Posterior cingulate gyrus (tissue), 11 donors: ENCODE measurements at regions not wholly inside any gene's neighbourhood (a gene's known extent, or its start where the extent isn't known, plus 50 kb on each side); places are given as distances from the start of the nearest gene placed in this dataset.

ENCODE experiments used
- DNase-seq, 10 donors: peaks; one replicate each; pipeline versions ENCODE4 v3.0.0 to v3.0.0-alpha.2; 2020 to 2021; ENCODE audit warnings: mixed read lengths in 3 of 10
- intact Hi-C: fragments of 100-400 bp; cut with DNase I; formaldehyde crosslinking; loops from one replicate; pipeline ENCODE4 v1.15.1; 2023

GRCh38 chr2:19238440-19239060, 119.9 kb downstream of the OSR1 start:
- intact Hi-C loops = no loop called here
- no peak for DNase-seq

DNA sequence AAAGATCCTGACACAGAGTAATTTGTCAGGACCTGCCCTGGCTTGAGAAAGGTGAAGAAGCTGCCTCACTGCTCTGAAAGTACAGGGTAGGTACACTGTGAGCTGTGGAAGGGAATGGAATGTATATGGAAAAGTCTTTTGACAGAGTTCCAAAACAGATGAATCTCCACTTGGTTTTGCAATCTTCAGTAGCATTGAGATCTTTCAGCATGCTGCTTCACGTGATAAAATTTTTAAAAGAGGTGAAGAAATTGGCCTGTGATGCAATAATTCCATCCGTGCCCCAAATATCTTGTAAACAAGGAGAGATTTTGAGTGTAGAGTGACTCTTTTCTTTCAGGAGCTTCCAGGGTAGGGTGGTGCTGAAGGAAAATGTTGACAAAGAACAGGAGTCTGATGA, 123.1 kb downstream of the OSR1 start:
- intact Hi-C loops = no loop called here
- no peak for DNase-seq

DNA sequence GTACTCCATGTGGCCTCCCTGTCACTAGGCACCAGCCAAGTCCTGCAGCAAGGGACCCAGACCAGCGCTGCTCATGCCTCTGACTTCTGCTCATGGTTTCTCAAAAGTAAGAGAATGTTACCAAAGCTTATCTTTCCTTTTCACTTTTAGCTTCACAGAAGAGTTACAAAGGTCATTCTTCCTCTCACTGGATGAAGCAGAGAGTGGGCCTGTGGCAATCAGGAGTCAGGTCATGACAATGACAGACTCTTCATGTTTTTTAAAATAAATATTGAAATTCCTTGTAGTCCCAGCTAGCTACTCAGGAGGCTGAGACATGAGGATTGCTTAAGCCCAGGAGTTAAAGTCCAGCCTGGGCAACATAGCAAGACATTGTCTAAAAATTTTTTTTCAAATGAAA, 126.1 kb downstream of the OSR1 start:
- intact Hi-C loops = no loop called here
- no peak for DNase-seq

GRCh38 chr2:19231625-19232024, 126.8 kb downstream of the OSR1 start:
- intact Hi-C loops = no loop called here
- DNase-seq = no peak

DNA sequence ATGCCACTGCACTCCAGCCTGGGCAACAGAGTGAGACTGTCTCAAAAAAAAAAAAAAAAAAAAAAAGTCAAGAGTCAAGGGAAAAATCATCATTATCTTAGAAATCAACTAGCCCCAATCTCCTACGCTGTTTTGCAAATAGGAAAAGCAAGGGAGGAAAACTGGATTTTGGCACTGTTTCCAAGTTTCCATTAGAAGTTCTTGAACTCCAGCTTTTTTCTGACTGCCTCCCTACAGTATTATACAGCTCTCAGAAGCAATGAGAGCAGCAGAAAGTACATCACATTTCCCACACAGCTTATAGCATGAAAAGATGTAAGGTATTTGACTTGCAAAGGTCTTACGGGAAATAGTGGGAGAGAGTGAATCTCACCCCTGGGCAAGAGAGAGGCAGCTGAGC, 127.8 kb downstream of the OSR1 start:
- intact Hi-C loops = no loop called here

GRCh38 chr2:19228715-19229114, 129.7 kb downstream of the OSR1 start:
- intact Hi-C loops = no loop called here
- no peak for DNase-seq

More for the DNA sequence above, 127.8 kb downstream of the OSR1 start:
- no peak for DNase-seq

DNA sequence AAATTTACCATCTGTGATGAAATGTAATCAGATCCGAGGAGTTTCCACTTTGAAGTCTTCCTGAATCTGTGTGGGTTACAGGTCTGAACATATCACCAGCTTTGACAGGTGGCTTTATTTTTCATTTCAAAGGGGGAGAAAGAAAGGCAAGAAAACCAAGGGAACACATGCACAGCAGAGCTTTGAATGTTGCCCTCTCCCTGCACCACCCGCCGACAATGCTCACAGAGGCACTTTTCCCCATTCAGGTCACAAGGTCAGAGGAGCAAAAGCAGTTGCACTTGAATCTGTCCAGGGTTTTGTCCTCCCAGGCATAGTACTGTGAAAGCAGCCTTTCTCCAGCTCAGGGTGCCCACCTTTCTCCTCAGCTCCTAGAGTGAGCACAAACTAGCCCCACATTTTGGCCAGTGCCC, 130.2 kb downstream of the OSR1 start:
- intact Hi-C loops = no loop called here
- DNase-seq = no peak

- DNase-seq = no peak
- intact Hi-C loops = no loop called here
Observed at GRCh38 chr2:19226871-19227270, 131.6 kb downstream of the OSR1 start.

GRCh38 chr2:19226386-19226785, 132.0 kb downstream of the OSR1 start:
- no peak for DNase-seq
- intact Hi-C loops = no loop called here

DNA sequence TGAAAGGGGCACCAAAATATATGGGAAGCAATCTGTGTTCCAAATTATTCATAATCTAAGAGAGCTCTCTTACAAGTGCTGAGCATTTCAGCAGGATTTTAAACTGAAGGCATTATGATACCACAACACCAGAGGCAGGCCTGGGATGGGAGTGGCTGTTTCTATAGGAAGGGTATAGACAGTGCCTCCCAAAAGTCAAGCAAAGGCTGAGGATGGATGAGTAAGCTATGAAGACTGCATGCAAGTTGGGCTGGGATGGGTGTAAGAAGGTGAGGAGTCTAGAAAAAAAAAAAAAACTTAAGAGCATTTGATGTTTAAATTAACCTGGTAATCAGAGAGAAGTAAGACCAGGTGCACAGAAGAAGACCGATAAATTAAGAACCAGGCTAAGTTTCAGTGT, 132.5 kb downstream of the OSR1 start:
- intact Hi-C loops = no loop called here
- DNase-seq = no peak

- no peak for DNase-seq
- intact Hi-C loops = no loop called here
Observed at GRCh38 chr2:19225126-19225525, 133.3 kb downstream of the OSR1 start.

DNA sequence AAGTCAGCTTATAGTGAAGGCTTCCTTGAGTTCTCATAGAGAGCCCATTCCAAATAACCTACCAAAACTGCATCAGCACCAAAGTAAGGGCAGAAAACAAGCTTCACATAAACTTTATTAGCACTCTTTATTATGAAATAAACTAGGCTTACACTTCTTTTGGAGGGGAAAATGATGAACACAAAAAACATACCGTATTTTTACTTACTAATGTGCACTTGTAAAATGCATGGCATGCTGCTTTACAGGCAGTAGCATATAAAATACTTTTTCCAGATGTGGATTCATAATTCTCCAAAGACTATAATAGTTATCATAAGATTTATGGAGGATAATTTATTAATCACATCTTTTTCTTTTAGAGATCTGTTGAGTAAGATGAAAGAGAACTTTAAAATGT, 133.9 kb downstream of the OSR1 start:
- intact Hi-C loops = no loop called here
- DNase-seq = no peak

DNA sequence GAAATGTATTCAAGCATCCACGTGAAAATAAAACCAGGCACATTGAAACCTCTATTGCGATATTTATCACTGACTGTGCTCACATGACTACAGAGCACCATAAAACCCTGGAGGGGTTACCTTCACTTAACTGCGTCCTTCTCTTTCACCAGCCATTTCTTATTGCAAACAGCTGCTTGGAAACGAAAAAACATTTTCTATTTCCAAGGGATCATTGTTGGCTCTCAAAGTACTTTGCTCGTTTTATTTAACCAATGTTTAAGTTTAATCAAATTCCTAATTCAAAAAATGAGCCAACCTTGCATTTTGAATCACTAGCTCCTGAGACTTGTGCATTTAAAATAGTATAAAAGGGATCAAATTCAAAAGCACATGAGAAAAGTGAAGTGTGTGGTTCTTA, 134.4 kb downstream of the OSR1 start:
- no peak for DNase-seq
- intact Hi-C loops = no loop called here

- DNase-seq = no peak
- intact Hi-C loops = no loop called here
Observed at GRCh38 chr2:19219060-19219459, 139.4 kb downstream of the OSR1 start.

DNA sequence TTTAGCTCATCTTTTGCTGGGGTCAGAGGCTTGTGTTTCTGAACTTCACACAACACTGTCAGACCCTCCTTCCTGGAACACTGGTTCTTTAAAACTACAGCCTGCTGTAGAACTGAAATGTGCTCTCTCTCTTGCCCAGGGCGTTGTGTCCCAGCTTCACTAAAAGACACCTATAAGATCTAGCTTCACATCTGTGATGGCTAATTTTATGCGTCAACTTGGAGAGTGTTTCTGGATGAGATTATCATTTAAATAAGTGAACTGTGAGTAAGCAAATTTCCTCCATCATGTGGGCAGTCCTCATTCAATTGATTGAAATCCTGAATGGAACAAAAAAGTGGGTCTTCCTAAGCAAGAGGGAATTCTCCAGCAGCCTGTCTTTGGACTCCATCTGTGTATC, 140.3 kb downstream of the OSR1 start:
- no peak for DNase-seq
- intact Hi-C loops = no loop called here

DNA sequence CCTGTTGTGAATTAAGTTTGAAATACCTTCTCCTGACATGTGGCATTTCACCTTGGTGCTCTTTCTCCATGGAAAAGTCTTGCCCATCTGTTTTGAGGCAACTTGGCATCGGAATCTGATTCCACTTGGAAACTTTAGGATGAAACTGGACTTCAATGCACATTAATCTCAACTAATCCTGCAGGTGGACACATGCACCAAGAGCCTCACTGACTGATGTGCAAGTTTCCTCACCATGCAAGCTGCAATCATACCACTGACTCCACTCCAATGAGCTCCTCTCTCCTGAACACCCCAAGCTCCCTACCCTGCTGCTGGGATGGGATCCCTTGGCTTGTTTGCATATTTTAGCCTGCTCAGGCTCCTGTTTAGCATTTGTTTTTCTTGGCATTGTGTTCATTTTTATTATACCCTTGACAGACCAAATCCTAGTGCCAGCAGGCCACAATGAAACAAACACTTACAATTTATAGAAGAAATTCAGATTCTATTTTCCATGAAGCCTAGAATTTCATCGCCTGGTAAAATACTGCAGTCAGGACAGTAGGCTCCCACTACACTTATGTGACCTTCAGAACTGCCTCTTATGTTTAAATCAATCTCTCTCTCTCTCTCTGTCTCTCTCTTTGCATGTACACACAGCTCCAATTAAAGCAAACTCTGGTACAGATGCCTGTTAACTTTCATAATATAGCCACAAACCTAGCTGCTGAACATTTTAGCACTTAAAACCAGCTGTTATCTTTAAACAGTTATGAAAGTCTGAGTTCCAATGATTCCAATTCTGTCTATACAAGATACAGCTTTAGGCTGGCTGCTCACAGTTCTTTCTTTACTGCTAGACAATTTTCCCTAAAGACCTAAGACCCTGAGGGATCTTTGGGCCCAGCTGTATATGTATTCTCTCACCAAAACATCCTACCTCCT, 141.5 kb downstream of the OSR1 start:
- no peak for DNase-seq
- intact Hi-C loops = no loop called here

- no peak for DNase-seq
- intact Hi-C loops = no loop called here
Observed at GRCh38 chr2:19216238-19216637, 142.2 kb downstream of the OSR1 start.

GRCh38 chr2:19214682-19215391, 143.6 kb downstream of the OSR1 start:
- intact Hi-C loops = no loop called here

DNA sequence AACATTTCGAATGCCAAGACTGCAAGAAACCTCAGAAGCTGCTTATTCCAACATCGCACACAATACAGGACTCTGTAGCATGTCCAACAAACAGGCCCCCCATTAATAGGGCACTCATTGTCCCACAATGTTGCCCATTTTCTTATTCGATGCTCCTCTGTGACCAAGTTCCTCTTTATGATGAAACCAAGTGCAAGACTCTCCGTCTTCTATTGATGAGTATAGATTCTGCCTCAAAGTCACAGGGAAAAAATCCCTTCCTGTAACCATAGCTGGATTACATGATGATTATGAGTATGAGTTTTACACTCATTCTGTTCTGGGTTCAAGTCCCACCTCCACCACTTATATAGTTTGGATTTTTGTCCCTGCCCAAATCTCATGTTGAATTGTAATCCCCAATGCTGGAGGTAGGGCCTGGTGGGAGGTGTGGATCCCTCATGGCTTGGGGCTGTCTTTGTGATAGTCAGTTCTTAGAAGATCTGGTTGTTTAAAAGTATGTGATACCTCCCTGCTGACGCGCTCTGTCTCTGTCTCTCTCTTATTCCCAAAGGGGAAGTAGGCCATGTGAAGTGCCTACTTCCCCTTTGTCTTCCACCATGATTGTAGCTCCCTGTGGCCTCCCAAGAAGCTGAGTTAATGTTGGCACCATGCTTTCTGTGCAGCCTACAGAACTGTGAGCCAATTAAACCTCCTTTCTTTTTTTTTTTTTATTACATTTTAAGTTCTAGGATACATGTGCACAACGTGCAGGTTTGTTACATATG, 148.7 kb downstream of the OSR1 start:
- no peak for DNase-seq
- intact Hi-C loops = no loop called here

More at GRCh38 chr2:19214682-19215391, 143.6 kb downstream of the OSR1 start:
- DNase-seq = no peak

- DNase-seq = no peak
- intact Hi-C loops = no loop called here
Observed at GRCh38 chr2:19208479-19209199, 149.8 kb downstream of the OSR1 start.
